Mesodermal cell (in vitro differentiated cells): ENCODE measurements at regions not wholly inside any gene's neighbourhood (a gene's known extent, or its start where the extent isn't known, plus 50 kb on each side); places are given as distances from the start of the nearest gene placed in this dataset.
"Not testable (repeated sequence)": the region's sequence is repeated elsewhere in the genome, so short reads cannot be mapped to it uniquely, and the experiment has no call there.

Source experiments
- H3K27ac ChIP-seq: 2 replicates; pipeline ENCODE4 v1.7.0; 2013; ENCODE audit warnings: mild to moderate bottlenecking, low read depth, low read length, moderate library complexity; ENCODE audit not compliant: severe bottlenecking
- H3K36me3 ChIP-seq: 2 replicates; pipeline ENCODE4 v1.7.1; 2013; ENCODE audit warnings: mild to moderate bottlenecking, low read length, moderate library complexity; ENCODE audit not compliant: control insufficient read depth, insufficient read depth
- H3K4me1 ChIP-seq: one replicate; pipeline ENCODE4 v1.7.1; 2013; ENCODE audit warnings: mild to moderate bottlenecking, low read length; ENCODE audit not compliant: insufficient read depth, control insufficient read depth, poor library complexity, severe bottlenecking
- H3K4me3 ChIP-seq: 2 replicates; pipeline ENCODE4 v1.7.0; 2013; ENCODE audit warnings: low read length, control low read depth, mild to moderate bottlenecking; ENCODE audit not compliant: insufficient read depth, poor library complexity, severe bottlenecking; ENCODE audit errors: extremely low read depth
- H3K9me3 ChIP-seq: 2 replicates; pipeline ENCODE4 v1.7.1; 2013; ENCODE audit warnings: mild to moderate bottlenecking, low read length, moderate library complexity; ENCODE audit not compliant: control insufficient read depth
- WGBS, 2 experiments: methylation state at CpG; one replicate each; pipeline ENCODE4 v1.1.5; 2013; ENCODE audit warnings: missing lambda C conversion rate in 2 of 2; ENCODE audit not compliant: insufficient coverage in 2 of 2; 5-methylcytosine and 5-hydroxymethylcytosine counted together

GRCh38 chr7:19958309-19958896, 185.0 kb upstream of the TMEM196 start:
- 92 to 100% methylated on average over 2 to 3 of the region's 3 CpGs for WGBS, 2 experiments

GRCh38 chr7:19957664-19958063, 184.2 kb upstream of the TMEM196 start:
- WGBS, 2 experiments: no CpG with 5 or more reads among the region's 1 CpG
- H3K4me3 ChIP-seq: no peak overlapping the region
- no peak overlapping the region for H3K27ac ChIP-seq

More at GRCh38 chr7:19958309-19958896, 185.0 kb upstream of the TMEM196 start:
- Histone ChIP-seq H3K4me3 (no peak overlapping the region), H3K9me3 (peaks cover 23% of the 10 kb centered on the region), H3K4me1 (no peaks in the 10 kb centered on the region), H3K36me3 (no peaks in the 10 kb centered on the region), H3K27ac (no peak overlapping the region)

GRCh38 chr7:19954166-19954565, 180.7 kb upstream of the TMEM196 start:
- H3K4me3 ChIP-seq, H3K4me1 ChIP-seq, H3K36me3 ChIP-seq, H3K27ac ChIP-seq: not testable (repeated sequence)
- peaks cover 23% of the 10 kb centered on the region for H3K9me3 ChIP-seq
- WGBS, 2 experiments: 87 to 97% methylated on average over 5 to 6 of the region's 7 CpGs

More at GRCh38 chr7:19957664-19958063, 184.2 kb upstream of the TMEM196 start:
- peaks cover 23% of the 10 kb centered on the region for H3K9me3 ChIP-seq
- no peaks in the 10 kb centered on the region for H3K4me1 ChIP-seq
- no peaks in the 10 kb centered on the region for H3K36me3 ChIP-seq

- not testable (repeated sequence) for H3K4me1 ChIP-seq, H3K4me3 ChIP-seq, H3K36me3 ChIP-seq, H3K27ac ChIP-seq
- WGBS, 2 experiments: 81 to 94% methylated on average over 4 to 5 of the region's 5 CpGs
- peaks cover 23% of the 10 kb centered on the region for H3K9me3 ChIP-seq
Observed at GRCh38 chr7:19953411-19953810, 180.0 kb upstream of the TMEM196 start.

- no peaks in the 10 kb centered on the region for H3K36me3 ChIP-seq
- H3K9me3 ChIP-seq: no peaks in the 10 kb centered on the region
- no peak overlapping the region for H3K4me3 ChIP-seq
- WGBS, 2 experiments: 100% methylated on average over 1 of the region's 3 CpGs; no CpG with 5 or more reads in 1 of the 2 experiments
- H3K27ac ChIP-seq: no peak overlapping the region
- H3K4me1 ChIP-seq: no peaks in the 10 kb centered on the region
Observed at GRCh38 chr7:19948160-19948559, 174.7 kb upstream of the TMEM196 start.

GRCh38 chr7:19944363-19945120, 171.1 kb upstream of the TMEM196 start:
- H3K4me3 ChIP-seq: no peak overlapping the region
- H3K4me1 ChIP-seq: no peaks in the 10 kb centered on the region
- WGBS, 2 experiments: 86 to 89% methylated on average over 2 of the region's 5 CpGs
- H3K27ac ChIP-seq: no peak overlapping the region
- H3K36me3 ChIP-seq: no peaks in the 10 kb centered on the region
- no peaks in the 10 kb centered on the region for H3K9me3 ChIP-seq

GRCh38 chr7:19939746-19940145, 166.3 kb upstream of the TMEM196 start:
- H3K9me3 ChIP-seq: peaks cover 4% of the 10 kb centered on the region
- H3K4me3 ChIP-seq: no peak overlapping the region
- no peaks in the 10 kb centered on the region for H3K36me3 ChIP-seq
- no peak overlapping the region for H3K27ac ChIP-seq
- no peaks in the 10 kb centered on the region for H3K4me1 ChIP-seq

- Histone ChIP-seq H3K27ac (no peak overlapping the region), H3K4me3 (no peak overlapping the region), H3K9me3 (peaks cover 4% of the 10 kb centered on the region), H3K4me1 (no peaks in the 10 kb centered on the region), H3K36me3 (no peaks in the 10 kb centered on the region)
- 66 to 90% methylated on average over 3 of the region's 4 CpGs for WGBS, 2 experiments
Observed at GRCh38 chr7:19932549-19933249, 159.3 kb upstream of the TMEM196 start.

- 90 to 100% methylated on average over 1 of the region's 2 CpGs for WGBS, 2 experiments
- Histone ChIP-seq H3K27ac (no peak overlapping the region), H3K4me1 (no peaks in the 10 kb centered on the region), H3K36me3 (no peaks in the 10 kb centered on the region), H3K9me3 (peaks cover 4% of the 10 kb centered on the region), H3K4me3 (no peak overlapping the region)
Observed at GRCh38 chr7:19930851-19931250, 157.4 kb upstream of the TMEM196 start.

GRCh38 chr7:19930051-19930450, 156.6 kb upstream of the TMEM196 start:
- Histone ChIP-seq H3K4me3 (no peak overlapping the region), H3K27ac (no peak overlapping the region), H3K36me3 (no peaks in the 10 kb centered on the region), H3K9me3 (no peaks in the 10 kb centered on the region), H3K4me1 (no peaks in the 10 kb centered on the region)
- WGBS, 2 experiments: no CpG with 5 or more reads among the region's 1 CpG

- Histone ChIP-seq H3K36me3 (no peaks in the 10 kb centered on the region), H3K4me3 (no peak overlapping the region), H3K4me1 (no peaks in the 10 kb centered on the region), H3K27ac (no peak overlapping the region), H3K9me3 (no peaks in the 10 kb centered on the region)
Observed at GRCh38 chr7:19928247-19928646, 154.8 kb upstream of the TMEM196 start.
